ENCODE measurements at regions not wholly inside any gene's neighbourhood (a gene's known extent, or its start where the extent isn't known, plus 50 kb on each side); places are given as distances from the start of the nearest gene placed in this dataset.
A peak's percentile ranks its signal among the peaks of the same experiment; 100 is the strongest.

GRCh38 chr18:25915907-25916306 is 174.5 kb downstream of the SS18 start:
- ChIA-PET POLR2A (ENCODE audit: low non-redundant PET) (no interaction called here), CTCF (no interaction called here)

GRCh38 chr18:25898965-25899364 is 191.4 kb downstream of the SS18 start:
- intact Hi-C loops (cut with micrococcal nuclease; ENCODE audit: unreplicated experiment), result loop anchor here (5.0 kb wide), 1 partner anchor 1302 kb away; no protein-coding TSS in a partner anchor
- no peak overlapping the region for H3K4me3 ChIP-seq (ENCODE audit: low read depth, low read length, poor library complexity, severe bottlenecking)
- no peaks in the 10 kb centered on the region for H3K9me3 ChIP-seq (ENCODE audit: low read depth, low read length, poor library complexity, severe bottlenecking)
- no peaks in the 10 kb centered on the region for H3K4me1 ChIP-seq (ENCODE audit: insufficient read depth, low read length, poor library complexity, severe bottlenecking)
- ChIA-PET POLR2A (ENCODE audit: low non-redundant PET) (no interaction called here), CTCF (no interaction called here)
- H3K36me3 ChIP-seq (ENCODE audit: insufficient read depth, low read length, poor library complexity, severe bottlenecking), result no peaks in the 10 kb centered on the region
- TF ChIP-seq EZH2 (IDR thresholded peaks at IDR 0.05; ENCODE audit: borderline replicate concordance, low read depth, low read length, poor library complexity, severe bottlenecking) (no peak), CTCF (conservative IDR thresholded peaks at IDR 0.05; ENCODE audit: low read depth, low read length) (no peak)
- DNase-seq (ENCODE audit: low spot score), result no peak
- H3K27ac ChIP-seq (ENCODE audit: low read depth, low read length, poor library complexity, severe bottlenecking), result no peak overlapping the region
- no peaks in the 10 kb centered on the region for H3K27me3 ChIP-seq (replicated peaks; ENCODE audit: insufficient read depth, low read depth, low read length, poor library complexity)
- BruUV-seq (replicated peaks), result no TSS peak

More at GRCh38 chr18:25915907-25916306, 174.5 kb downstream of the SS18 start:
- Histone ChIP-seq H3K36me3 (ENCODE audit: insufficient read depth, low read length, poor library complexity, severe bottlenecking) (no peaks in the 10 kb centered on the region), H3K4me1 (ENCODE audit: insufficient read depth, low read length, poor library complexity, severe bottlenecking) (no peaks in the 10 kb centered on the region), H3K9me3 (ENCODE audit: low read depth, low read length, poor library complexity, severe bottlenecking) (no peaks in the 10 kb centered on the region), H3K27me3 (replicated peaks; ENCODE audit: insufficient read depth, low read depth, low read length, poor library complexity) (no peaks in the 10 kb centered on the region), H3K27ac (ENCODE audit: low read depth, low read length, poor library complexity, severe bottlenecking) (no peak overlapping the region), H3K4me3 (ENCODE audit: low read depth, low read length, poor library complexity, severe bottlenecking) (no peak overlapping the region)
- intact Hi-C loops (cut with micrococcal nuclease; ENCODE audit: unreplicated experiment), result no loop called here
- no peak for DNase-seq (ENCODE audit: low spot score)
- BruUV-seq (replicated peaks), result no TSS peak
- TF ChIP-seq EZH2 (IDR thresholded peaks at IDR 0.05; ENCODE audit: borderline replicate concordance, low read depth, low read length, poor library complexity, severe bottlenecking) (no peak), CTCF (conservative IDR thresholded peaks at IDR 0.05; ENCODE audit: low read depth, low read length) (peak; percentile 24; the same call in 1 of the 2 replicates)

GRCh38 chr18:25896956-25897355 is 193.5 kb downstream of the SS18 start:
- ChIA-PET CTCF (interaction anchor here (0.6 kb wide), 1 partner anchor 1314 kb away, joined by 8 read pairs; no protein-coding TSS in a partner anchor), POLR2A (ENCODE audit: low non-redundant PET) (no interaction called here)
- no peak overlapping the region for H3K4me3 ChIP-seq (ENCODE audit: low read depth, low read length, poor library complexity, severe bottlenecking)
- no peaks in the 10 kb centered on the region for H3K9me3 ChIP-seq (ENCODE audit: low read depth, low read length, poor library complexity, severe bottlenecking)
- DNase-seq (ENCODE audit: low spot score), result no peak
- H3K4me1 ChIP-seq (ENCODE audit: insufficient read depth, low read length, poor library complexity, severe bottlenecking), result no peaks in the 10 kb centered on the region
- intact Hi-C loops (cut with micrococcal nuclease; ENCODE audit: unreplicated experiment), result loop anchor here (5.0 kb wide), 1 partner anchor 1300 kb away; no protein-coding TSS in a partner anchor
- BruUV-seq (replicated peaks), result no TSS peak
- H3K27ac ChIP-seq (ENCODE audit: low read depth, low read length, poor library complexity, severe bottlenecking), result no peak overlapping the region
- H3K36me3 ChIP-seq (ENCODE audit: insufficient read depth, low read length, poor library complexity, severe bottlenecking), result no peaks in the 10 kb centered on the region
- H3K27me3 ChIP-seq (replicated peaks; ENCODE audit: insufficient read depth, low read depth, low read length, poor library complexity), result no peaks in the 10 kb centered on the region
- TF ChIP-seq EZH2 (IDR thresholded peaks at IDR 0.05; ENCODE audit: borderline replicate concordance, low read depth, low read length, poor library complexity, severe bottlenecking), result no peak
- no peak for TF ChIP-seq CTCF (conservative IDR thresholded peaks at IDR 0.05; ENCODE audit: low read depth, low read length)

Measured in A673 (cell line).